ENCODE measurements at regions not wholly inside any gene's neighbourhood (a gene's known extent, or its start where the extent isn't known, plus 50 kb on each side); places are given as distances from the start of the nearest gene placed in this dataset. TPM values are rescaled to one million over a fixed set of nuclear protein-coding genes. Genes with fewer than 3 reads are reported as not detected.
"Not testable (repeated sequence)": the region's sequence is repeated elsewhere in the genome, so short reads cannot be mapped to it uniquely, and the experiment has no call there.

- H3K4me3 ChIP-seq (ENCODE audit: low read depth, low read length), result no peak overlapping the region
- no peak for TF ChIP-seq CTCF (IDR thresholded peaks at IDR 0.05; ENCODE audit: insufficient read depth, low read length)
- DNase-seq (ENCODE audit: low read depth), result no peak
Measured at GRCh38 chrX:123108513-123109427, 75.3 kb upstream of the GRIA3 start.

- DNase-seq (ENCODE audit: low read depth), result no peak
- no peak overlapping the region for H3K4me3 ChIP-seq (ENCODE audit: low read depth, low read length)
- no peak for TF ChIP-seq CTCF (IDR thresholded peaks at IDR 0.05; ENCODE audit: insufficient read depth, low read length)
Measured at GRCh38 chrX:123121241-123121640, 62.8 kb upstream of the GRIA3 start.

- not testable (repeated sequence) for DNase-seq (ENCODE audit: low read depth); H3K4me3 ChIP-seq (ENCODE audit: low read depth, low read length)
Measured at GRCh38 chrX:123129805-123130204, 54.3 kb upstream of the GRIA3 start.

Small RNAs in the stretch of these regions (small RNA-seq; reads per million reads assigned to genes)
- gene MIR3672 (not detected), gene RF00012 (not detected)

Measured in fibroblast of the aortic adventitia (primary cell).